ENCODE measurements at regions not wholly inside any gene's neighbourhood (a gene's known extent, or its start where the extent isn't known, plus 50 kb on each side); places are given as distances from the start of the nearest gene placed in this dataset.
"Not testable (repeated sequence)": the region's sequence is repeated elsewhere in the genome, so short reads cannot be mapped to it uniquely, and the experiment has no call there.

GRCh38 chrX:151042842-151043241 is 59.7 kb downstream of the HMGB3 start:
- Histone ChIP-seq H3K27me3 (ENCODE audit: control insufficient read depth in 3 of 3, insufficient read depth in 3 of 3, low read length in 2 of 3) (no peaks in the 10 kb centered on the region), H3K9me3 (ENCODE audit: control insufficient read depth in 4 of 4, insufficient read depth in 3 of 4, low read length in 3 of 4) (peaks cover 0 to 5% (median 2%) of the 10 kb centered on the region in 4 donors), H3K9ac (ENCODE audit: insufficient read depth in 1 of 2, low read length in 2 of 2) (no peak overlapping the region), H3K27ac (ENCODE audit: low read depth in 1 of 2, low read length in 1 of 2) (no peak overlapping the region), H3K4me1 (ENCODE audit: control insufficient read depth in 5 of 5, insufficient read depth in 5 of 5, low read length in 5 of 5) (no peaks in the 10 kb centered on the region), H3K4me3 (no peak overlapping the region), H3K36me3 (ENCODE audit: control insufficient read depth in 4 of 4, insufficient read depth in 4 of 4, low read length in 4 of 4) (no peaks in the 10 kb centered on the region)
- ATAC-seq (ENCODE audit: insufficient read depth, low FRiP score) (no peak), DNase-seq (no peak)
- 38 to 43% methylated on average over 2 of the region's 2 CpGs for WGBS, 2 donors
- TF ChIP-seq CTCF (IDR thresholded peaks at IDR 0.05; ENCODE audit: control extremely low read depth, extremely low read depth): no peak

- not testable (repeated sequence) for H3K4me1 ChIP-seq (ENCODE audit: control insufficient read depth in 5 of 5, insufficient read depth in 5 of 5, low read length in 5 of 5); H3K27me3 ChIP-seq (ENCODE audit: control insufficient read depth in 3 of 3, insufficient read depth in 3 of 3, low read length in 2 of 3); H3K36me3 ChIP-seq (ENCODE audit: control insufficient read depth in 4 of 4, insufficient read depth in 4 of 4, low read length in 4 of 4); DNase-seq; H3K9ac ChIP-seq (ENCODE audit: insufficient read depth in 1 of 2, low read length in 2 of 2); ATAC-seq (ENCODE audit: insufficient read depth, low FRiP score); H3K4me3 ChIP-seq; H3K27ac ChIP-seq (ENCODE audit: low read depth in 1 of 2, low read length in 1 of 2); H3K9me3 ChIP-seq (ENCODE audit: control insufficient read depth in 4 of 4, insufficient read depth in 3 of 4, low read length in 3 of 4)
- WGBS, 2 donors: 77 to 86% methylated on average over 2 to 3 of the region's 3 CpGs
Observed at GRCh38 chrX:151066373-151066772, 83.2 kb downstream of the HMGB3 start.

GRCh38 chrX:151073767-151074166 is 90.6 kb downstream of the HMGB3 start:
- ATAC-seq (ENCODE audit: insufficient read depth, low FRiP score): no peak
- Histone ChIP-seq H3K4me3 (no peak overlapping the region), H3K4me1 (ENCODE audit: control insufficient read depth in 5 of 5, insufficient read depth in 5 of 5, low read length in 5 of 5) (no peaks in the 10 kb centered on the region), H3K27me3 (ENCODE audit: control insufficient read depth in 3 of 3, insufficient read depth in 3 of 3, low read length in 2 of 3) (no peaks in the 10 kb centered on the region), H3K27ac (ENCODE audit: low read depth in 1 of 2, low read length in 1 of 2) (no peak overlapping the region), H3K36me3 (ENCODE audit: control insufficient read depth in 4 of 4, insufficient read depth in 4 of 4, low read length in 4 of 4) (no peaks in the 10 kb centered on the region), H3K9ac (ENCODE audit: insufficient read depth in 1 of 2, low read length in 2 of 2) (no peak overlapping the region), H3K9me3 (ENCODE audit: control insufficient read depth in 4 of 4, insufficient read depth in 3 of 4, low read length in 3 of 4) (no peaks in the 10 kb centered on the region)
- TF ChIP-seq CTCF (IDR thresholded peaks at IDR 0.05; ENCODE audit: control extremely low read depth, extremely low read depth): no peak
- WGBS, 2 donors: 87 to 89% methylated on average over 11 to 12 of the region's 12 CpGs
- no peak for DNase-seq

GRCh38 chrX:151081016-151081415 is 95.4 kb upstream of the GPR50 start:
- Histone ChIP-seq H3K36me3 (ENCODE audit: control insufficient read depth in 4 of 4, insufficient read depth in 4 of 4, low read length in 4 of 4) (no peaks in the 10 kb centered on the region), H3K9me3 (ENCODE audit: control insufficient read depth in 4 of 4, insufficient read depth in 3 of 4, low read length in 3 of 4) (no peaks in the 10 kb centered on the region), H3K4me1 (ENCODE audit: control insufficient read depth in 5 of 5, insufficient read depth in 5 of 5, low read length in 5 of 5) (no peaks in the 10 kb centered on the region), H3K4me3 (no peak overlapping the region), H3K27ac (ENCODE audit: low read depth in 1 of 2, low read length in 1 of 2) (no peak overlapping the region), H3K27me3 (ENCODE audit: control insufficient read depth in 3 of 3, insufficient read depth in 3 of 3, low read length in 2 of 3) (peaks cover 0 to 7% (median 3%) of the 10 kb centered on the region in 3 donors), H3K9ac (ENCODE audit: insufficient read depth in 1 of 2, low read length in 2 of 2) (no peak overlapping the region)
- DNase-seq: no peak
- WGBS, 2 donors: 82 to 94% methylated on average over 8 to 9 of the region's 9 CpGs
- ATAC-seq (ENCODE audit: insufficient read depth, low FRiP score): no peak
- TF ChIP-seq CTCF (IDR thresholded peaks at IDR 0.05; ENCODE audit: control extremely low read depth, extremely low read depth): no peak

Measured in lung (tissue), 11 donors.